Activated T-cell treated with anti-CD3 and anti-CD28 coated beads, Interleukin-2, amount 50 U/mL, for 4 hours (primary cell): ENCODE measurements at regions not wholly inside any gene's neighbourhood (a gene's known extent, or its start where the extent isn't known, plus 50 kb on each side); places are given as distances from the start of the nearest gene placed in this dataset.
"Not testable (repeated sequence)": the region's sequence is repeated elsewhere in the genome, so short reads cannot be mapped to it uniquely, and the experiment has no call there.

Source experiments
- ATAC-seq, 2 donors: fragments of 200-7000 bp; cut with Tn5 transposase; one replicate each; pipeline ENCODE4 v1.10.0; 2021
- DNase-seq: peaks from one replicate; pipeline ENCODE4 v3.0.0-alpha.2; 2020
- H3K27me3 Mint-ChIP-seq: one replicate; pipeline ENCODE4 v1.8.0; 2021; ENCODE audit warnings: low read depth, mixed read lengths
- H3K36me3 Mint-ChIP-seq: one replicate; pipeline ENCODE4 v1.8.0; 2022; ENCODE audit warnings: mixed read lengths; ENCODE audit not compliant: insufficient read depth
- H3K4me1 Mint-ChIP-seq: one replicate; pipeline ENCODE4 v1.8.0; 2021; ENCODE audit warnings: low read depth, mixed read lengths
- H3K4me3 Mint-ChIP-seq: one replicate; pipeline ENCODE4 v1.8.0; 2021; ENCODE audit warnings: mild to moderate bottlenecking, moderate library complexity, mixed read lengths
- H3K9me3 Mint-ChIP-seq: one replicate; pipeline ENCODE4 v1.8.0; 2021; ENCODE audit warnings: mixed read lengths

- H3K9me3 Mint-ChIP-seq: peaks cover 19% of the 10 kb centered on the region
- H3K36me3 Mint-ChIP-seq, ATAC-seq, H3K4me3 Mint-ChIP-seq, DNase-seq, H3K4me1 Mint-ChIP-seq, H3K27me3 Mint-ChIP-seq: not testable (repeated sequence)
Observed at GRCh38 chr14:27672811-27673737, 1075.2 kb upstream of the NOVA1 start.

- H3K27me3 Mint-ChIP-seq: no peaks in the 10 kb centered on the region
- DNase-seq: no peak
- no peaks in the 10 kb centered on the region for H3K36me3 Mint-ChIP-seq
Observed at GRCh38 chr14:27686137-27686536, 1080.5 kb upstream of the FOXG1 start.

GRCh38 chr14:27688841-27689444 lies 1077.6 kb upstream of the FOXG1 start:
- ATAC-seq (no peak), DNase-seq (no peak)
- Mint-ChIP-seq H3K27me3 (no peaks in the 10 kb centered on the region), H3K36me3 (no peaks in the 10 kb centered on the region), H3K4me1 (no peaks in the 10 kb centered on the region), H3K9me3 (peaks cover 22% of the 10 kb centered on the region), H3K4me3 (no peak overlapping the region)

More at GRCh38 chr14:27686137-27686536, 1080.5 kb upstream of the FOXG1 start:
- ATAC-seq: no peak
- no peaks in the 10 kb centered on the region for H3K4me1 Mint-ChIP-seq
- H3K4me3 Mint-ChIP-seq: no peak overlapping the region
- H3K9me3 Mint-ChIP-seq: peaks cover 20% of the 10 kb centered on the region

GRCh38 chr14:27712364-27712763 lies 1054.2 kb upstream of the FOXG1 start:
- no peaks in the 10 kb centered on the region for H3K36me3 Mint-ChIP-seq
- H3K4me1 Mint-ChIP-seq: no peaks in the 10 kb centered on the region
- peaks cover 32% of the 10 kb centered on the region for H3K9me3 Mint-ChIP-seq
- H3K4me3 Mint-ChIP-seq: no peak overlapping the region
- DNase-seq (no peak), ATAC-seq (no peak)
- H3K27me3 Mint-ChIP-seq: no peaks in the 10 kb centered on the region

GRCh38 chr14:27715561-27715960 lies 1051.0 kb upstream of the FOXG1 start:
- DNase-seq: no peak
- no peak for ATAC-seq
- no peaks in the 10 kb centered on the region for H3K36me3 Mint-ChIP-seq
- H3K4me1 Mint-ChIP-seq: no peaks in the 10 kb centered on the region
- H3K9me3 Mint-ChIP-seq: peaks cover 35% of the 10 kb centered on the region
- H3K4me3 Mint-ChIP-seq: no peak overlapping the region
- no peaks in the 10 kb centered on the region for H3K27me3 Mint-ChIP-seq

- ATAC-seq (no peak), DNase-seq (no peak)
- Mint-ChIP-seq H3K4me3 (no peak overlapping the region), H3K27me3 (no peaks in the 10 kb centered on the region), H3K36me3 (no peaks in the 10 kb centered on the region), H3K4me1 (no peaks in the 10 kb centered on the region), H3K9me3 (peaks cover 30% of the 10 kb centered on the region)
Observed at GRCh38 chr14:27721760-27722159, 1044.8 kb upstream of the FOXG1 start.

GRCh38 chr14:27725482-27725881 lies 1041.1 kb upstream of the FOXG1 start:
- Mint-ChIP-seq H3K36me3 (no peaks in the 10 kb centered on the region), H3K9me3 (peaks cover 16% of the 10 kb centered on the region), H3K4me3 (no peak overlapping the region), H3K27me3 (no peaks in the 10 kb centered on the region), H3K4me1 (no peaks in the 10 kb centered on the region)
- no peak for ATAC-seq
- DNase-seq: no peak

- Mint-ChIP-seq H3K9me3 (peaks cover 7% of the 10 kb centered on the region), H3K27me3 (no peaks in the 10 kb centered on the region), H3K4me1 (no peaks in the 10 kb centered on the region), H3K4me3 (no peak overlapping the region), H3K36me3 (no peaks in the 10 kb centered on the region)
- no peak for ATAC-seq
- no peak for DNase-seq
Observed at GRCh38 chr14:27727251-27727770, 1039.3 kb upstream of the FOXG1 start.

GRCh38 chr14:27730204-27730603 lies 1036.4 kb upstream of the FOXG1 start:
- no peak for ATAC-seq
- DNase-seq: no peak
- no peaks in the 10 kb centered on the region for H3K36me3 Mint-ChIP-seq
- no peaks in the 10 kb centered on the region for H3K4me1 Mint-ChIP-seq
- no peaks in the 10 kb centered on the region for H3K27me3 Mint-ChIP-seq
- H3K4me3 Mint-ChIP-seq: no peak overlapping the region
- H3K9me3 Mint-ChIP-seq: peaks cover 8% of the 10 kb centered on the region

GRCh38 chr14:27739657-27740156 lies 1026.9 kb upstream of the FOXG1 start:
- ATAC-seq (no peak), DNase-seq (no peak)
- Mint-ChIP-seq H3K27me3 (no peaks in the 10 kb centered on the region), H3K4me3 (no peak overlapping the region), H3K4me1 (no peaks in the 10 kb centered on the region), H3K9me3 (peaks cover 9% of the 10 kb centered on the region), H3K36me3 (no peaks in the 10 kb centered on the region)

GRCh38 chr14:27750114-27750513 lies 1016.5 kb upstream of the FOXG1 start:
- H3K4me3 Mint-ChIP-seq: no peak overlapping the region
- H3K4me1 Mint-ChIP-seq: no peaks in the 10 kb centered on the region
- DNase-seq: no peak
- H3K36me3 Mint-ChIP-seq: no peaks in the 10 kb centered on the region
- H3K9me3 Mint-ChIP-seq: peaks cover 5% of the 10 kb centered on the region
- H3K27me3 Mint-ChIP-seq: no peaks in the 10 kb centered on the region
- no peak for ATAC-seq

- H3K4me1 Mint-ChIP-seq, ATAC-seq, H3K9me3 Mint-ChIP-seq, H3K4me3 Mint-ChIP-seq, H3K36me3 Mint-ChIP-seq, DNase-seq, H3K27me3 Mint-ChIP-seq: not testable (repeated sequence)
Observed at GRCh38 chr14:27757642-27758041, 1008.9 kb upstream of the FOXG1 start.

GRCh38 chr14:27760367-27760766 lies 1006.2 kb upstream of the FOXG1 start:
- H3K4me3 Mint-ChIP-seq, H3K27me3 Mint-ChIP-seq, H3K36me3 Mint-ChIP-seq, ATAC-seq, H3K4me1 Mint-ChIP-seq, DNase-seq: not testable (repeated sequence)
- H3K9me3 Mint-ChIP-seq: peaks cover 16% of the 10 kb centered on the region

- H3K4me1 Mint-ChIP-seq, ATAC-seq, H3K4me3 Mint-ChIP-seq, DNase-seq, H3K27me3 Mint-ChIP-seq, H3K36me3 Mint-ChIP-seq: not testable (repeated sequence)
- H3K9me3 Mint-ChIP-seq: peaks cover 17% of the 10 kb centered on the region
Observed at GRCh38 chr14:27799066-27800028, 967.2 kb upstream of the FOXG1 start.
